BE2C (cell line): ENCODE measurements at regions not wholly inside any gene's neighbourhood (a gene's known extent, or its start where the extent isn't known, plus 50 kb on each side); places are given as distances from the start of the nearest gene placed in this dataset.
"Not testable (repeated sequence)": the region's sequence is repeated elsewhere in the genome, so short reads cannot be mapped to it uniquely, and the experiment has no call there.

Experiments used
- DNase-seq: peaks from one replicate; pipeline ENCODE4 v3.0.0-alpha.2; 2020
- H3K27me3 ChIP-seq: fragments of 250-450 bp; sonication (Bioruptor Pico); 2 replicates; pipeline ENCODE4 v1.5.1; 2020; ENCODE audit warnings: mild to moderate bottlenecking
- H3K36me3 ChIP-seq: fragments of 250-450 bp; sonication (Bioruptor Pico); 2 replicates; pipeline ENCODE4 v1.5.1; 2020; ENCODE audit warnings: mild to moderate bottlenecking
- H3K4me1 ChIP-seq: fragments of 250-450 bp; sonication (Bioruptor Pico); 2 replicates; pipeline ENCODE4 v1.5.1; 2020
- H3K4me3 ChIP-seq: 2 replicates; pipeline ENCODE4 v1.5.1; 2011; ENCODE audit warnings: low read depth, low read length
- H3K9me3 ChIP-seq: fragments of 250-450 bp; sonication (Bioruptor Pico); 2 replicates; pipeline ENCODE4 v1.5.1; 2020
- CTCF ChIP-seq: IDR thresholded peaks from 2 replicates; pipeline ENCODE4 v1.5.1; 2012; ENCODE audit warnings: mild to moderate bottlenecking, low read depth, low read length

DNA sequence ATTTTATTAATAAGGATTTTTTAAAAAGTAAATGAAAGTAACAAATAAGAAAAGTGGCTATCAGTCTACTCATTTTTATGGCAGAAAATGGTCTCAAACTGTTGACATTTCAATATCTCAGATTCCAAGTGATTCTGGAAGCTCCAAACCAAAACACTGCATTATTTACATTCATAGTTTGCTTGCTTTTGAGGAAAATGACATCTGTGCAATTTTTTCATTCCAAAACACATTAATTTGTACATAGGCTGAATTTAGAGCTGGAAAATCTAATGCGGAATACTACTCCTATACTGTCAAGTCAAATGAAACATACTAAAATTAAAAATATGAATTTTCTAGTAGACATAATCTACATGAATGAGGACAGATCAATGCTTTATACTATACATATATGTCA, 1047.6 kb downstream of the CDH9 start:
- TF ChIP-seq CTCF: no peak
- no peak for DNase-seq
- Histone ChIP-seq H3K4me1 (no peaks in the 10 kb centered on the region), H3K9me3 (no peaks in the 10 kb centered on the region), H3K36me3 (no peaks in the 10 kb centered on the region), H3K4me3 (no peak overlapping the region), H3K27me3 (no peaks in the 10 kb centered on the region)

GRCh38 chr5:25979086-25979485, 1059.3 kb downstream of the CDH9 start:
- no peak for DNase-seq
- Histone ChIP-seq H3K4me3 (no peak overlapping the region), H3K36me3 (no peaks in the 10 kb centered on the region), H3K27me3 (no peaks in the 10 kb centered on the region), H3K4me1 (peaks cover 6% of the 10 kb centered on the region), H3K9me3 (no peaks in the 10 kb centered on the region)
- TF ChIP-seq CTCF: no peak

GRCh38 chr5:25975885-25976284, 1062.5 kb downstream of the CDH9 start:
- Histone ChIP-seq H3K4me3 (no peak overlapping the region), H3K27me3 (no peaks in the 10 kb centered on the region), H3K4me1 (peaks cover 6% of the 10 kb centered on the region), H3K36me3 (no peaks in the 10 kb centered on the region), H3K9me3 (no peaks in the 10 kb centered on the region)
- TF ChIP-seq CTCF: no peak
- DNase-seq: peak; percentile 7

- Histone ChIP-seq H3K36me3 (no peaks in the 10 kb centered on the region), H3K9me3 (no peaks in the 10 kb centered on the region), H3K4me1 (peaks cover 6% of the 10 kb centered on the region), H3K27me3 (no peaks in the 10 kb centered on the region), H3K4me3 (no peak overlapping the region)
- TF ChIP-seq CTCF: no peak
- no peak for DNase-seq
Measured at GRCh38 chr5:25974451-25974850, 1063.9 kb downstream of the CDH9 start.

DNA sequence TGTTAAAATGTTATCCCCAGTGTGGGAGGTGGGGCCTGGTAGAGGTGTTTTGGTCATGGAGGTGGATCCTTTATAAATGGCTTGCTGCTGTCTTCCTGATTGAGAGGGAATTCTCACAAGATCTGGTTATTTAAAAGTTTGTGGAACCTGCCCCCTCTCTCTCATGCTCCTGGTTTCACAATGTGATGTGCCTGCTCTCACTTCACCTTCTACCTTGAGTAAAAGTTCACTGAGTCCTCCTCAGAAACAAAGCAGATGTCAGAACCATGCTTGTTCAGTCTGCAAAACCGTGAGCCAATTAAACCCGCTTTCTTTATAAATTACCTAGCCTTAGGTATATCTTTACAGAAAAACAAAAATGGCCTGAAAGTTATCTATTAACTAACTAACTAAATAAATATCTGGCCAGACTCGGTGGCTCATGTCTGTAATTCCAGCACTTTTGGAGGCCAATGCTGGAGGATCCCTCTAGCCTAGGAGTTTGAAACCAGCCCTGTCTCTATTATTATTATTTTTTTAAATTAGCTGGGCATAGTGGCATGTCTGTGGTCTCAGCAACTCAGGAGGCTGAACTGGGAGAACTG, 1067.4 kb downstream of the CDH9 start:
- Histone ChIP-seq H3K4me1 (peaks cover 3% of the 10 kb centered on the region), H3K27me3 (no peaks in the 10 kb centered on the region), H3K4me3 (no peak overlapping the region), H3K36me3 (no peaks in the 10 kb centered on the region), H3K9me3 (no peaks in the 10 kb centered on the region; the same call in 1 of the 2 replicates)
- no peak for DNase-seq
- TF ChIP-seq CTCF: no peak

- H3K4me3 ChIP-seq, H3K4me1 ChIP-seq, H3K27me3 ChIP-seq, H3K9me3 ChIP-seq, H3K36me3 ChIP-seq, DNase-seq: not testable (repeated sequence)
Measured at GRCh38 chr5:25969042-25969441, 1069.3 kb downstream of the CDH9 start.

- no peak for DNase-seq
- H3K36me3 ChIP-seq: no peaks in the 10 kb centered on the region
- H3K9me3 ChIP-seq: no peaks in the 10 kb centered on the region; the same call in 1 of the 2 replicates
- no peaks in the 10 kb centered on the region for H3K4me1 ChIP-seq
- no peaks in the 10 kb centered on the region for H3K27me3 ChIP-seq
- no peak overlapping the region for H3K4me3 ChIP-seq
- no peak for TF ChIP-seq CTCF
Measured at GRCh38 chr5:25964009-25964372, 1074.4 kb downstream of the CDH9 start.
